ENCODE measurements at regions not wholly inside any gene's neighbourhood (a gene's known extent, or its start where the extent isn't known, plus 50 kb on each side); places are given as distances from the start of the nearest gene placed in this dataset.

GRCh38 chr10:28202941-28203352, 99.9 kb downstream of the MPP7 start:
- no peaks in the 10 kb centered on the region for H3K9me3 ChIP-seq
- TF ChIP-seq CTCF (IDR thresholded peaks at IDR 0.05), result no peak
- no peak overlapping the region for H3K4me3 ChIP-seq (ENCODE audit: low read depth in 1 of 2, low read length in 1 of 2)
- no peaks in the 10 kb centered on the region for H3K4me1 ChIP-seq (ENCODE audit: control insufficient read depth in 1 of 2, insufficient read depth in 1 of 2, low read depth in 1 of 2, low read length in 1 of 2)
- H3K27ac ChIP-seq, result no peak overlapping the region
- peaks cover 17% of the 10 kb centered on the region for H3K36me3 ChIP-seq
- H3K27me3 ChIP-seq, result no peaks in the 10 kb centered on the region

DNA sequence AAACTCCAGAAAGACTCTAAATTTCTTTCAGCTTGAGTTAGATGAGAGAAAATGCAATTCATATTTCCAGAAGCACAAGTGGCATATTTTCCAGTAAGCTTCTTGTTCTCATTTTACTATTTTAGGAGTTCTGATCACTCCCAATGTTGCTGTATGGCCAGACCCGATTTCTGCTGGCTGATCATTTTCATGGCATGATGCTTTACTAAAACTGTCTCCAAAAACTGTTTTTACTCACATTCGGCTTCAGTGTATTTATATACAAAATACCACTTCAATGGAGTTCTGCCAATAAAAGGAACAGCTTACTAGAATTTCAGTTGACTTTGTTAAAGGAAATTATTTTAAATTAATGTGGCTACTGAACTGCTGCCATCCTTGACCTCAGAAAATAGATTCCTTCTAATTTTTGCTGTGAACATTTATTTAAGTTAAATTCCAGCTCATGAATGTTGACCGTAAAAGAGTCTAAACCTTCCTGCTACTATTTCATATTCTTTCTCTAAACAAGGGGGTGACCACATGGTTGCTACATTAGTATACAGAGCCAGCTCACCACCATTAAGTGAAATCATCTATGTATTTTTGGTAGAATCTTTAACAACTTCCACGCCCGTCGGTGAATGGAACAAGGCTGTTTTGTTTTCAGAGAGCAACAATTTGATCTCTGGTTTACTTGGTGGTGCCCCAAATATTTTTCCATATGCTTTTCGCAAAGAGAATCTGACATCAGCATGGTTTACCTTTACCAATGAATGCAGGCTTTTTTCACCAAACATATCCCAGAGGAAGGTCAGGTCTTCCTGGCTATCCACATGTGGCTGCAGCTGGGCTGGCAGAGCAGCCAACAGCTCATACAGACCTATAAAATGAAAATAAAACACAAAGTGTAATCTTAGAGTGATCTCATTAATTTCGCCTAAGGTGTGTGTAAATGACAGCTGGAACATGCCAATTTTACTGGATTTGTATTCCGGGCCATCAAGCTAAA, 101.2 kb downstream of the MPP7 start:
- Histone ChIP-seq H3K27me3 (no peaks in the 10 kb centered on the region), H3K27ac (no peak overlapping the region), H3K36me3 (peaks cover 21% of the 10 kb centered on the region), H3K4me3 (ENCODE audit: low read depth in 1 of 2, low read length in 1 of 2) (no peak overlapping the region), H3K9me3 (no peaks in the 10 kb centered on the region), H3K4me1 (ENCODE audit: control insufficient read depth in 1 of 2, insufficient read depth in 1 of 2, low read depth in 1 of 2, low read length in 1 of 2) (no peaks in the 10 kb centered on the region)
- TF ChIP-seq CTCF (IDR thresholded peaks at IDR 0.05), result no peak

- H3K4me3 ChIP-seq (ENCODE audit: low read depth in 1 of 2, low read length in 1 of 2), result no peak overlapping the region
- peaks cover 21% of the 10 kb centered on the region for H3K36me3 ChIP-seq
- H3K4me1 ChIP-seq (ENCODE audit: control insufficient read depth in 1 of 2, insufficient read depth in 1 of 2, low read depth in 1 of 2, low read length in 1 of 2), result no peaks in the 10 kb centered on the region
- no peaks in the 10 kb centered on the region for H3K9me3 ChIP-seq
- no peak for TF ChIP-seq CTCF (IDR thresholded peaks at IDR 0.05)
- H3K27me3 ChIP-seq, result no peaks in the 10 kb centered on the region
- no peak overlapping the region for H3K27ac ChIP-seq
These were observed 102.1 kb downstream of the MPP7 start for GRCh38 chr10:28200775-28201174.

GRCh38 chr10:28199941-28200340, 102.9 kb downstream of the MPP7 start:
- Histone ChIP-seq H3K4me3 (ENCODE audit: low read depth in 1 of 2, low read length in 1 of 2) (no peak overlapping the region), H3K27me3 (no peaks in the 10 kb centered on the region), H3K27ac (no peak overlapping the region), H3K4me1 (ENCODE audit: control insufficient read depth in 1 of 2, insufficient read depth in 1 of 2, low read depth in 1 of 2, low read length in 1 of 2) (no peaks in the 10 kb centered on the region), H3K36me3 (peaks cover 21% of the 10 kb centered on the region), H3K9me3 (no peaks in the 10 kb centered on the region)
- TF ChIP-seq CTCF (IDR thresholded peaks at IDR 0.05), result no peak

DNA sequence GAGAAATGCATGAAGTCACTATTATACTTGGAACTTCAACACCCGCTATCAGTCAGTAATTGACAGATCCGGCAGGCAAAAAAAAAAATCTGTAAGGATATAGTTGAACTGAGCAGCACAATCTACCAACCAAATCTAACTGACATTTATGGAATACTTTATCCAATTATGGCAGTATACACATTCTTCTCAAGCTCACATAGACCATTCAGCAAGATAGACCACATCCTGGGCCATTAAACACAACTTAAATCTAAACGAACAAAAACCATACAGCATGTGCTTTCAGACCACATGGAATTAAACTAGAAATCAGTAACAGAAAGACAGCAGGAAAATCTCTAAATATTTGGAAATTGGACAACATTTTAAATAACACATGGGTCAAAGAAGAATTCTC, 112.7 kb downstream of the MPP7 start:
- H3K4me1 ChIP-seq (ENCODE audit: control insufficient read depth in 1 of 2, insufficient read depth in 1 of 2, low read depth in 1 of 2, low read length in 1 of 2), result no peaks in the 10 kb centered on the region
- H3K4me3 ChIP-seq (ENCODE audit: low read depth in 1 of 2, low read length in 1 of 2), result no peak overlapping the region
- no peak for TF ChIP-seq CTCF (IDR thresholded peaks at IDR 0.05)
- H3K27ac ChIP-seq, result no peak overlapping the region
- no peaks in the 10 kb centered on the region for H3K36me3 ChIP-seq
- H3K9me3 ChIP-seq, result no peaks in the 10 kb centered on the region
- H3K27me3 ChIP-seq, result no peaks in the 10 kb centered on the region

Measured in neutrophil (primary cell).